Epidermal melanocyte (primary cell): ENCODE measurements at regions not wholly inside any gene's neighbourhood (a gene's known extent, or its start where the extent isn't known, plus 50 kb on each side); places are given as distances from the start of the nearest gene placed in this dataset.
"Not testable (repeated sequence)": the region's sequence is repeated elsewhere in the genome, so short reads cannot be mapped to it uniquely, and the experiment has no call there.

Source experiments
- DNase-seq: peaks from one replicate; pipeline ENCODE4 v3.0.0; 2011; ENCODE audit warnings: low spot score; ENCODE audit not compliant: insufficient read length

DNA sequence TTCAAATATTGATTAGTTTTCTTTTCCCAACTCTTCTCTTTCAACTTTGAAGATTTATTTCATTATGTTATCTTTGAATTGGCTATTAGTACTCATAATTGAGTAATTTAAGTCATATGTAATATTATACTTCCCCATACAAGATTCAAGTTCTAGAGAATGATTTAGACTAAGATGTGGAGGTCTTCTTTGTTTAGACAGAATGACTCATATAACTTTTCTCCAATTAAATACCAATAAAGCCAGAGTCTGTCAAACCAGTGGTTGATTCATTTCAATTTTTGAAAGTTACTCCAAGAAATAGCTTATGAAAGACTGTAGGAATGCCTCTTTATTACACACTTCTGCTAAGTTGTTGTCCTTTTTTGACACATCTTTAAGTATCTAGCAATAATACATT is 115.8 kb upstream of the SLC35F3 start:
- DNase-seq: no peak

GRCh38 chr1:233790121-233790520 is 114.4 kb upstream of the SLC35F3 start:
- DNase-seq: no peak

GRCh38 chr1:233790662-233791371 is 113.7 kb upstream of the SLC35F3 start:
- DNase-seq: peak; percentile 65

GRCh38 chr1:233791372-233791703 is 113.1 kb upstream of the SLC35F3 start:
- DNase-seq: no peak

DNA sequence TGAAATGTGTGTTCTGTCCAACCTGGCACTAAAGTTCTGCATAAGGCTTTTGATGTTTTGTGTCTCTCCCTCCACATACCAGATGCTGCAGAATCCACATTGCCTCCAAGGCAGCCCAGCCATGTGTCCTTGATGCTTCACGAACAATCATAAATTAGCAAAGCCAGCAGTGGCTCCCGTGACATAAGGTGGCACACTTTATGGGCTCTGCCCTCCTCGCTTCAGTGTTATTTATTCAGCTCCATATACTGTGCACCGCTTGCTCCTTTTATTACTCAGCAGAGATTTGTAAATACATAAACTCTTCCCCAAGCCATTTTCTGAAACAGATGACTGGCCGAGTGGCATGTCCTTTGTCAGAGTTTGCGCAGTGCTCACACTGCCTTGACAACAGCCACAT is 112.8 kb upstream of the SLC35F3 start:
- no peak for DNase-seq

- DNase-seq: no peak
These were observed 109.6 kb upstream of the SLC35F3 start for GRCh38 chr1:233794863-233795262.

DNA sequence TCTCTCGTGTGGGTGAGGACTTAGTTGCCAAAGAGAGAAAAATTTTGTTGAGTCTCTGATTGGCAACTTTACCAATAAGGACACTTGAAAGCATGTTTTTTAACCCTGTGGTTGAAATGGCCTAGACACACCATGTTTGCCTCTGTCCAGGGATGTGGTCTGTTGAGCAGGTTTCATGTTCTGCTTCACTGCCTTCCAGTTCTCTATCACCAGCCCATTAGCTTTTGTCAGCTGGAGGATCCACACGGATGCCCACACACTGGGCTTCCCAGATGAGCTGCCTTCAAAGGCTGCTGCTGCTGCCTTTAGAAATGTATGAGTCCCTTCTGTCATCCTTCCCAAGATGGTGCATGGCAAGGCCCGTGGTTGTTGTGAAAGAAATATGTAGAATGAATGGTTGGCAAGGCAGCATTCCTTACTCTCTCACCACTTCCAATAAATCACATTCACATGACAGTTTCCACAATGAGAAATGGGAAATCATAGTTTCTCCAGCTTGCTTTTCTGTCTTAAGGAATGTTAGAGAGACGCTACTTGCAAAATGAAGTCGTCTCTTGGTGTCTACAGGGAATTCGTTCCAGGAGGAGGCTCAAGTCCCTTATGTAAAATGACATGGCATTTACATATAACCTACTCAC is 108.2 kb upstream of the SLC35F3 start:
- DNase-seq: no peak

DNA sequence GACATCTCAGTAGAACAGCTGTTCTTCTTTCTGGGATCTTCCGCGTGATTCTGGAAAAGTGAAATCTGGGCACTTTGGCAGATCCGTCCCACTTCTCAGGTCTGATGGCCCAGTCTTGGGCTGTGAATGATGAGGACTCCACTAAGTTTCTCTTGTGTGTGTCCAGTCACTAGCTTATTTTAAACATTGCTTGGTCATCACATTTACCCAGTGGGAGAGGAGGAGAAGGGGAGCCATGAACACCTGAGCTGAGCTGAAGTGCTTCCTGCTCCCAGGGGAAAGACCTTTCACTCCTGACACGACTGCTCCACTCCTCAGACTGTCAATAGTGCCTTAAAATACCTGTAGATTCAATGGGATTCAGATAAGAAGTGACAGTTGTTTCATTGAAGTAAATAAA is 101.9 kb upstream of the SLC35F3 start:
- no peak for DNase-seq

GRCh38 chr1:233805786-233806185 is 98.7 kb upstream of the SLC35F3 start:
- no peak for DNase-seq

DNA sequence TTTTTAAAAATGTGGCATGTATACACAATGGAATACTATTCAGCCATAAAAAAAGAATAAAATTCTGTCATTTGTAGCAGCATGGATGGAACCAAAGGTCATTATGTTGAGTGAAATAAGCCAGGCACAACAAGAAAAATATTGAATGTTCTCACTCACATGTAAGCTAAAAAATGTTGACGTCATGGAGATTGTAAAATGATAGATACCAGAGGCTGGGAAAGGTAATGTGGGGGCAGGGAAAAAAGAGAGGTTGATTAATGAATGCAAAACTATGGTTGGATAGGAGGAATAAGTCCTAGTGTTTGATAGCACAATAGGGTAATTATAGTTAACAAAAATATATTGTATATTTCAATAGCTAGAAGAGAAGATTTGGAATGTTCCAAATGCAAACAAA is 89.1 kb upstream of the SLC35F3 start:
- no peak for DNase-seq

DNA sequence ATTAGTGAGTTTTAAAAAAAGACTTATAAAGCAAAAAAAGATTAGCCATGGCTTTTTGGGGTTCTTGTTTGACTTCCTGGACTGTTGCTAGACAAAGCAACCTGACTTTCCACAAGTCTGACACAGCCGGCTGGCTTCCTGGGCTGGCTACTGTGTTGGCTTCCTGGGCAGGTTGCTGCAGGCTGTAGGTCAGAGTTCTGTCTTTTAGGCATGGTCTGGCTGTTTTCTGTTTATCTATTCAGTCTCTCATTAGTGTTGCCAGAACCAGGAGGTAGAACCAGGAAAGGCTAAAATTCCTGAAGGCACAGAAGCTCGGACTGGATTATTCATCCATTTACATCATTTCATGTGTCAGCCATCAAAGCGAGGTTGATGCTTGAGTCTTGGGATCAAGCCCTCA is 88.6 kb upstream of the SLC35F3 start:
- DNase-seq: no peak

DNA sequence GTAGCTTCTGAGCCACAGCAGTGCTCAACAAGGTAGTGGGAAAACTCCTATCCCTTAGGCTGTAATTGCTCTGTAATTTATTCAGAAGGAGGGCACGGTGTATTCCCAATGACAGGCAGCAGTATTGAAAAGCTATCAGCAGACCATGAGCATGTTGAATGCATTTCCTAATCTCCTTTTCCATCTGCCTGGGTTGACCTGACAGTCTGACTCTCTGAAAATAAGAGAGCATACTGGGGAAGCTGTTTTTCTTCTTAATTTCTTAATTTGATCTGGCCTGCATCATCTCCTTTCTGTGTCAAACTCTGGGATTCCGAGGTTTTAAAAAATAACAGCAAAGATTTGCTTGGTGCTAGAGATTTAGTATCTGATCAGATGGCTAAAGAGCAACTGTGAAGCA is 88.1 kb upstream of the SLC35F3 start:
- DNase-seq: no peak

DNA sequence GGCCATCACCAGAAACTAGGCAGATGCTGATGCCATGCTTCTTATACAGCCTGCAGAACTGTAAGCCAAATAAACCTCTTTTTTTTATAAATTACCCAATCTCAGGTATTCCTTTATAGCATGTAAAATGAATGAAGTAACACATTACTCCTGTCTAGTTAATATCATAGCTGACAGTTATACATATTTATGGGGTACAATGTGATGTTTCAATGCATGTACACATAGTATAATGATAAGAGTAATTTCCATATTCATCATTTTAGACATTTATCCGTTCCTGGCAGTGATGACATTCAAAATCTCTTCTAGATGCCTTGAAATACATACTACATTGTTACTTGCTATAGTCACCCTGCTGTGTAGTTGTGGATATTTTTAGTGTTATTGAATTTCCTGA is 85.4 kb upstream of the SLC35F3 start:
- no peak for DNase-seq

DNA sequence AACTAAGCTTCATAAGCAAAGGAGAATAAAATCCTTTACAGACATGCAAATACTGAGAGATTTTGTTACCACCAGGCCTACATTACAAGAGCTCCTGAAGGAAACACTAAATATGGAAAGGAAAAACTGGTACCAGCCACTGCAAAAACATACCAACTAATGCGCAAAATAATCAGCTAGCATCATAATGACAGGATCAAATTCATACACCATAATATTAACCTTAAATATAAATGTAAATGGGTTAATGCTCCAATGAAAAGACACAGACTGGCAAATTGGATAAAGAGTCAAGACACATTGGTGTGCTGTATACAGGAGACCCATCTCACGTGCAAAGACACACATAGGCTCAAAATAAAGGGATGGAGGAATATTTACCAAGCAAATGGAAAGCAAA is 80.3 kb upstream of the SLC35F3 start:
- not testable (repeated sequence) for DNase-seq

GRCh38 chr1:233827937-233828336 is 76.5 kb upstream of the SLC35F3 start:
- not testable (repeated sequence) for DNase-seq

DNA sequence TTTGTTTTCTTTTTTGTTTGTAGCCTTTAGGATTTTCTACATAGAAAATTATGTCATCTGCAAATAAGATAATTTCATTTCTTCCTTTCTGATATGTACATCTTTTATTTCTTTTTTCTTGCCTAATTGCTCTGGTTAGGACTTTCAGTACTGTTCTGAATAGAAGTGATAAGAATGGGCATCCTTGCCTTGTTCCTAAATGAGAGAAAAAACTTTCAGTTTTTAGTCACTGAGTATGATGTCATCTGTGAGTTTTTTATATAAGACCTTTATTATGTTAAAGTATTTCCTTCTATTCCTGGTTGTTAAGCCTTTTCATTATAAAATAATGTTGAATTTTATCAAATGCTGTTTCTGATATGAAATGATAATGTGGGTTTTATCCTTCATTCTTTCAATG is 76.0 kb upstream of the SLC35F3 start:
- DNase-seq: no peak

DNA sequence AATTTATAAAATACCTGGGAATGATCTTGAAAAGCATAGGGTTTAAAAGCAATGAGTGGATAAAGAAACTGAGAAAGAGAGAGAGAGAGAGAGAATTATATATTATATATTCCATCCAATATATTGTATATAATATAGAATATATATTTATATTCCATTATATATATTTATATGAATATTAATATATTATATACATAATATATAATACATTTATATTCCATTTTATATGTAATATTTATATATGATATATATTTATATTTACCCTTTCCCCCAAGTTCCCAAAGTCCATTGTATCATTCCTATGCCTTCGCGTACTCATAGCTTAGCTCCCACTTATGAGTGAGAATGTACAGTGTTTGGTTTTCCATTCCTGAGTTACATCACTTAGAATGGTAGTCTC is 69.9 kb upstream of the SLC35F3 start:
- DNase-seq: no peak

- not testable (repeated sequence) for DNase-seq
These were observed 66.3 kb upstream of the SLC35F3 start for GRCh38 chr1:233838207-233838606.

- DNase-seq: no peak
These were observed 60.8 kb upstream of the SLC35F3 start for GRCh38 chr1:233843525-233844204.

DNA sequence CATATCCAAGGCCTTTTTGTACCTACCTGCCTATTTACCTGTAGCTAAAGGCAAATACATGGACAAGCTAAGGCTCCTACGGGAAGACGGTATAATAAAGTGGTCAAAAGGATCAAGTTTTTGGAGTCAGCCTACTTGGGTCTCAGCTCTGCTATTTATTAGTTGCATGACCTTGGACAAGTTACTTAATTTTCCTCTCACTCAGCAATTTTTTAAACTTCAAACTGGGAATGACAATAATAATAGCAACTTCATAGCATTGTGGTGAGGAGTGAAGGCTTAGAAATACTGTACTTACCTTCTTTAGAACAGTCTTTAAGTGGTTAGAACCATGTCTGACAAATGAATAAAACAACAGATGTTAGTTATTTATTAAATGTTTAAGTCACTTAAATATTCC is 60.2 kb upstream of the SLC35F3 start:
- DNase-seq: no peak

- no peak for DNase-seq
These were observed 59.8 kb upstream of the SLC35F3 start for GRCh38 chr1:233844692-233845091.
